AG08395 (cell line): ENCODE measurements at regions not wholly inside any gene's neighbourhood (a gene's known extent, or its start where the extent isn't known, plus 50 kb on each side); places are given as distances from the start of the nearest gene placed in this dataset.
A peak's percentile ranks its signal among the peaks of the same experiment; 100 is the strongest.

Experiments used
- DNase-seq: peaks from one replicate; pipeline ENCODE4 v3.0.0; 2012; ENCODE audit warnings: mixed read lengths, low spot score

- no peak for DNase-seq
Observed at GRCh38 chr3:69532547-69533224, 146.8 kb upstream of the FRMD4B start.

DNA sequence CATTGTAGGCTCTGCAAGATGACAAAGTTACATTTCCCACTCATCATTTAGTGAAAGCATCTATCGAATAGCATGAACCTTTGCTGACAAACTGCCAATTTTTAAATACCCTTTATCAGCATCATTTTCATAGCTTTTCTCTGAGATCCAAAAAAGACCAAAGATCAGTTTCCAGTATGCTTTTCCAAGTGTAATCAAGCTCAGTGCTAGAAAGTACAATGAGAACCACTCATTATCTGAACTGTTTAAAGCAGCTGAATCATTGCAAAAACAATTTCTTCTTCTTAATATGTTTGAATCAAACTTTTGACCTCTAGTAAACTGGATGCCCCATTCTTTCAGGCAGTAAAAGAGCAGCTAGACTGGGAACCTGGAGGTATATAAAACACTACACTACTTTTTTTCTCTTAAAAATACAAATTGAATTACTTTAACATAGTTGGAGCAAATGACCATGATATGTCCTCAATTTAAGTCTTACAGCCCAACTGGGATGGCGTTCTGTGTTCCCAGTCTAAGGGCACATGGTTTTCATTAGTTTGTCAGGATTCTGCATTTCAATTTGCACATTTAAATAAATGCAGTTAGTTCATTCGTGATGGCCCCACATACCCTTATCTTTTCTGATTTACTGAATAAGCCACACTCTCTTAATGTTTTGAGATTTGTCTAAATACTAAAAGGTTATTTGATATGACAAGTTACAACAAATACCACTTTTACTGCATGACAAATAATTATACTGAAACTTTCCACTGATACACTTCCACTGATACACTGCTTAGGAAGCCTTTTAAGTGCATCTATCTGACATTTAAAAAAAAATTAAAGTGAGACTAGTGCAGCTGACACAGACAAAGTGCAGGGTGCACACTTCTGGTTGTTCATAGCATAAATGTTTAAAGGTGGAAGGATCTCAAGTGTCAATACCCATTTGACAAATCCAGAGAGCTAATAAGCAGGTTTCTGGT lies 146.0 kb upstream of the FRMD4B start:
- DNase-seq = no peak

DNA sequence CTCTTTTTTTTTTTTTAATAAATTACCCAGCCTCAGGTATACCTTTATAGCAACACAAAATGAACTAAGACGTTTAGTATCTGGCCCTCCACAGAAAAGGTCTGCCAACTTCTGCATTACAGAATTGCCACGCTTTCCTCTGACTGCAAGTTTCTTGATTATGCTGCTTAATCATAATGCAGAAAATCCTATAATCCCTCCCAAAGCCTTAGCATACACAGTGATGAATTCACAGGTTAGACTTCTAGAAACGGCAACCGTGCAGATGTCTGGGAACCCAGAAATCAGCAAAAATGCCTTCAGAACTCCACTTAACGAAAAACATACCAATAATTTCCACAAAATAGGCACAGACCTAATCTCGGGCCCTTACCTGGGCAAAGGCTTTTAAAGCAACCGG lies 144.7 kb upstream of the FRMD4B start:
- DNase-seq = no peak

- DNase-seq = no peak
Observed at GRCh38 chr3:69527498-69527897, 141.6 kb upstream of the FRMD4B start.

DNA sequence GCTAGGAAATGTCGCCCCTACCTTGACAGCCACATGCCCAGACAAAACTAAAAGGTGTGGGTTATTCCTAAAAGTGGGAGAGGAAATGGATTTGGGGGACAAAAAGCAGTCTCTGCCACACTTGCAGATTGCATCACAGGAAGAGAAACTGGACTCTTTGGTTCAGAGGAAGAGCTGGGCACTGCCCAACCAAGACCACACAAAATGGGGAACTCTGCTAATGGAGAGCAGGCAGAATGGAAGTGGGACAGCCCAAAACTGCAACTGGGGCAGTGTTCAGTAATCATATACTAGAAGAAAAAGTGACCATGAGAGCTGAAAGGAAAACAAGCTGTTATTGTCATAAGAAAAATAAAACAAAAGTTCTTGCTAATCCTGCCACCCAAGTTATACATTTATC lies 138.9 kb upstream of the FRMD4B start:
- no peak for DNase-seq

DNA sequence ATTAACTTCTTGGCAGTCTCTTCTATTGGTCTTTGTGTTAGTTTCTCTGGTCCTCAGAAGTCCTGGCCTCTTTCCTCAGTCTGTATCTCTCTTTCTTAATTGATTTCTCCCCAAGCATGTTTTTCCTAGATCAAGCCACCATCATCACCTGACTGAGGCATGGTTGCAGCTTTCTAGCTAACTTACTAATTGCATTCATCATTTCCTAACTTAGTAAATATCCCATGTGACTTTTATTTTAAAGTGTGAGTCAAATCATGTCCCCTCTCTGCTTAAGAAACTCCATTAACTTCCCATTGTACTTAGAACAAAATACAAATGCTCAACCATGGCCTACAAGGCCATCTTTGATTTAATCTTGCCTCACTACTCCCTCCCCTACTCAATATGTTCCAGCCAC lies 135.4 kb upstream of the FRMD4B start:
- no peak for DNase-seq

DNA sequence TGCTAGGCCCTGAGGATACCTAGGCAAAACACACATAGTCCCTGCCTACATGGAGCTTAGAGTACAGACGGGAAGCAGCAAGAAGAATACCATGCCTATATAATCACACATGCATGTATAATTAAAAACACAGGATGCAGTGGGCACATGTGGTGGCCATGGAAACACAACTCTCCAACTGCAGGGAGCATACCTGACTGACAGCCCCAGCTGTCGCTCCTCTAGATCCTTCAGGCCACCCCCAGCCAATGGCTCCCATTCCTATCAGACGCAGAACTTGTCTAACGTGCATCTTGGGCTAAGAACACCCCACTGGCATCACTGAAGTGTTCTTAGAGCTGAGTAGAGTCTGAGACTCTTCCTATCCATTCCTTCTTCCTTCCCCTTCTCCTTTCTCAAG lies 125.5 kb upstream of the FRMD4B start:
- no peak for DNase-seq

GRCh38 chr3:69510481-69511030 lies 124.7 kb upstream of the FRMD4B start:
- DNase-seq = no peak

DNA sequence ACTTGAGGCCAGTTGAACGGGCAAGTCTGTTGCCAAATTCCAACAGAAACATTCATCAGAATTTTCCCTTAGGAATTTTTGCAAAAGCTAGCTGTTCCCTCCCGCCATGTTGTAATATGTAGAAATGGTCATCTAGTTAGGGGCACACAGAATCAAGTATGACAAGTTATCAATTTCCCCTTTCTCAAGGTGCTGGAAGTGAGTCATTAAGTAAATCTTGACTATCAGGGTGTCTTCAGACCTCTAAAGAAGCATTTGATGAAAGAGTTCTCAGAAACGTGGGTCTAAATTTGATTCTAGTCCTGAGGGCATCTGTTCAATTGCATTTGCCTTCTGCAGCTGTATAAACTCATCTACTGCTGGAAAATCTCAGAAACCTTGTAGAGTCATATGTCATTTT lies 123.4 kb upstream of the FRMD4B start:
- DNase-seq = no peak

DNA sequence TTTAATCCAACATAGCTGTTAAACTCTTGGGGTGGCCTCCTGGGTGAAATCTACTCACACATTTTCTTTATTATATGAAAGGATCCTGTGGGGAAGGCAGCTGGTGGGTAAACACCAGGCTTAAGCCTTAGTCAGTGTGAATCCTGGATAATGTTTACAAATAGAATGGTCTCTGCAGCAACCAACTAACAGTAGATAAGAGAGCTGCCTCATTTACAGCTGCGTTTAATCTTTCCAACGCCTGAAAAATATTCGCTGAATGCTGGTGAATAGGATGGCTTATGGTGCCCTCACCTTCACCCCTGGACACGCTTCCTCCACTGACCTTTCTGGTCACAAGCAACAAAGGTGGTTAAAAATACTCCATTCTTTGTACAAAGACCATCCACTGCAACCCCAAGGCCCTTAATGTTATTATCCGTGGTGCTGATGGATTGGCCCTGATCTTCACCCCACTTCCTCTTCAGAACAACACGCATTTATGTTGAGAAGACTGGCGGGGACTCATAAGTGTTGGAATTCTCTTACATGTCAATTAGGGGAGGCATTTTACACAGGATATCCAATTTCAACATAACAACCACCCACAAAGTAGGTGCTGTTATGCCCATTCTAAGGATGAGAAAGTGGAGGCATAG lies 120.0 kb upstream of the FRMD4B start:
- DNase-seq = no peak

- DNase-seq = no peak
Observed at GRCh38 chr3:69504232-69504631, 118.3 kb upstream of the FRMD4B start.

DNA sequence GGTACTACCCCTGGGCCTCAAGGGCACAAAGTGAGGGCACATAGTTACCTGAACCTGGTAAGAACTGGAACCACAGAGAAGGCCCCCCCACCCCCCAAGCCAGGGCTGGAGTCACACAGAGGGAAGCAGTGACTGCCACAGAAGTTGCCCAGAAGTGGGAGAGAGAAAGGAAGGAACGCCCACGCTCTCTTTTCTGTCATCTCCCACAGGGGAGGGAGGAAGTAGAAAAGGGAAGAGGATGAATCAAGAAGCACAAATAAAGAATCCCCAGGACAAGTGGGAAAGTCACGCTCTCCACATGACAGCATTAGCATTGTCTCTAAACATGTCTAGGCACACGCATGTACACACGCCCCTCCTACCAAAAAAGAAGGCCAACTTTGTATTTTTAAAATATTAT lies 114.7 kb upstream of the FRMD4B start:
- no peak for DNase-seq

- DNase-seq = peak; percentile 8
Observed at GRCh38 chr3:69499899-69500421, 114.1 kb upstream of the FRMD4B start.

DNA sequence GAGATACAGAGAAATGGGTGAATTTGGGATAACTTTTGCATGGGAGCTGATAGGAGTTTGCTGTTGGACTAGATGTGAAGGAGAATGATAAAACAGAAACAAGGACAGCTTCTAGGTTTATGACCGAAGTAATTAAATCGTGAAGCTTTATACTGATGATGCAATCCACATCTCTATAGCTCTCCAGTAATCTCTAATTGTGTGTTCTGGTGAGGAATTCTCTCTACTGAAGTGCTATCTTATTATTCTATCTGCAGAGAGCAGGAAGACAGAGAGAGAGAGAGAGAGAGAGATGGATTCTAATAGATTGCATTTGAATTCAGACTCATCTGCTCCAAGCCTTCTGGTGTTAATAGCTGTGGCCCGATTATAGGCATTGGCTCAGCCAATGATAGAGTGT lies 113.5 kb upstream of the FRMD4B start:
- no peak for DNase-seq

GRCh38 chr3:69496856-69497255 lies 111.0 kb upstream of the FRMD4B start:
- no peak for DNase-seq

- no peak for DNase-seq
Observed at GRCh38 chr3:69494185-69494584, 108.3 kb upstream of the FRMD4B start.

DNA sequence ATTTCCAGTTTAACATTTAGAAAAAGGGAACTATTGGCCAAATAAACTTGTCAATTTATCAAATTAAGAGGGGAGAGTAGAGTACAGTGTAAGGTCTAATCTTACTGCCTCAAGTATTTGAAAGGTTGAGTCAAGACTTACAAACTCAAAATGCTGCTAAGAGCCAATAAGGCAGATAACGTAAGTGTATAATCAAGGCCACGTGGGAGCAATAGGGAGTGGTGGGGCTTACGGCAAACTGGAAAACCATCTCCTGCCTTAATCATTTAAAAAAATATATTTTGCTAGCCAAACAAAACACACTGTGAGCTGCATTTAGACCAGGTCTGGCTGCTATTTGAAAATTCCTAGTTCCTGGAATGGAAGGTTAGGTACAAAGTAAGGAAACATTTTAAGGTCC lies 107.3 kb upstream of the FRMD4B start:
- no peak for DNase-seq

DNA sequence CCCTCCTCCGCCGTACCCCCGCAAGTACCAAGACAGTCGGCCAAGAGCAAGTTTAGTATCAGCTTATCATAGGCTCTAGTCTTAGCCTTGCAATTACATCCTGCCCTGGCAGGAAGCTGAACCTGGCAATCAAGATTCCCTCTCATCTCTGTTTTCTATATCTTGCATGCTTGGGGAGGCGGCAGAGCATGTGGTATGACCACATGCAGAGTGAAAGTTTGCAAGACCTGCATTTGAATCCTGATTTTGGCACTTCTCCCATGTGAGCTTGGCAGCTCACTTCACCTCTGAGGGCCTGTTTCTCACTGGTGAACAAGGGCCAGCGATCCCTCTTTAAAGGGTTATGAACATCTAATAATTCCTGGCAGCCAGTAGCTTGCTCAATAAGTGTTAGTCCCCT lies 106.1 kb upstream of the FRMD4B start:
- no peak for DNase-seq

DNA sequence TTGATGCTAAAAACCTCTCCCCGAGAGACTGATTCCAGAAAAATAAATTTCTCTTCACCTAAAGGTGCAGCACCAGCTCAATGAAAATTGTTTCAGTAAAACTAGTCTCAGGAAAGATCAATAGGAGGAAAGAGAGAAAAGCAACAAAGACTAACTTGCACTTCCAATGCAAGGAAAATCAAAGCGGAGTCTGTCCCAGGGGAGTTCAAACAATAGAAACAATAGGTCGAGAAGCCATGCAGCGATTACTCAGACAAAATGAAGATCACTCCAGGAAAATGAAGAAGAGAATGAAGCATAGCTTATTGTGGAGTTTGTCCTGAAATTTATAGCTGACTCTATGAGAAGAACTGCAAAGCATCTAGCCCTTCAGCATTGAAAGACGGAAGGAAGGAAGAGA lies 105.1 kb upstream of the FRMD4B start:
- no peak for DNase-seq

DNA sequence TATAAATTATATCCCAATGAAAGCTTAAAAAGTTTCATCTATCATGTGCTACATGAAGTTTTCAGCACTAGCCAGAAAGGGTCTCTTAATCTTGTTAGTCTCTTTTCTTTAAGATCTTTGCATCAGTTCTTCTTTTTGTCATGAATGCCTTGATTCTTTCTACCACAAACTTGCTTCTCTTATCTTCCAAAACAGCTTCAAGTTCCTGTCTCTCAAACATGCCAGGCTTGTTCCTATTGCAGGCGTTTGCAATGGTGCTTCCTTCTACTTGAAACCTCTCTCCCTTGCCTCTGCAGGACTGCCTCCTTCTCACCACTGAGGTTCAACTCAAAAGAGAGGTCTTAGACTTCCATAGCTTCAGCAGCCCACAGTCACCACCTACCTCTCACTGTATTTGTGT lies 104.3 kb upstream of the FRMD4B start:
- DNase-seq = no peak

- no peak for DNase-seq
Observed at GRCh38 chr3:69488026-69488425, 102.1 kb upstream of the FRMD4B start.

- DNase-seq = no peak
Observed at GRCh38 chr3:69485489-69485888, 99.6 kb upstream of the FRMD4B start.
